ENCODE measurements at regions not wholly inside any gene's neighbourhood (a gene's known extent, or its start where the extent isn't known, plus 50 kb on each side); places are given as distances from the start of the nearest gene placed in this dataset.

DNA sequence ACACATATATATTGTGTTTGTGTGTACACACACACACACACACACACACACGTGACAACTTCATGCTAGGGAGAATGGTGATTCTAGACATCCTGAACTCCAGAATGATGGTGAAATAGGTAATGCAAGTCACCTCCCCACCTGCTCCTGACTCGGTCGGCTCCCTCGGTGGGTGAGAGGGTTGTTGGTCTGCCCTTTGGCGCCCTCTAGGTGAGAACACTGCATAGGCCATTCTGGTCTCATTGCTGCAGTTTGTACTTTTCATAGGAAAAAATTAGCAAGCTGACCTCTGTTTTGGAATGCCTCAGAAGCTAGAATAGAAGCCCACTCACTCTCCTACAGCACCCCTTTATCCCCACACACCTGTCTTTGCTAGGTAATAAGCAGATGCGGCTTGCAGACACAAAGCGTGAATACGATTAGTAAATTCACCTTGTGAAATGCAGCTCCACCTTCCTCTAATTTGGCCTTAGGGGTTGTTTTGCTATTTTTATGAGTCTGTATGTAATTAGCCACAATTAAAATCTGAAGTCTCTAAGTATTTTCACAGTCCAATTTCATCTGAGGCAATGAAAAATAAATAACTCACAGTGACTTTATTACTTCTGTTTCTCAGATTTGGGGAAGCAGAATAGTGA is 130.0 kb upstream of the KCNJ15 start:
- TF ChIP-seq CTCF (conservative IDR thresholded peaks at IDR 0.05; ENCODE audit: low read length) (peak; percentile 88), EZH2phosphoT487 (IDR thresholded peaks at IDR 0.05; ENCODE audit: borderline replicate concordance, low read depth, low read length) (no peak)

Data from OCI-LY7 (cell line).